ENCODE measurements at regions not wholly inside any gene's neighbourhood (a gene's known extent, or its start where the extent isn't known, plus 50 kb on each side); places are given as distances from the start of the nearest gene placed in this dataset.
A peak's percentile ranks its signal among the peaks of the same experiment; 100 is the strongest.

GRCh38 chr4:8694226-8694625, 101.7 kb downstream of the CPZ start:
- Mint-ChIP-seq H3K27me3 (no peaks in the 10 kb centered on the region), H3K27ac (no peak overlapping the region), H3K4me3 (no peak overlapping the region), H3K36me3 (no peaks in the 10 kb centered on the region), H3K4me1 (no peaks in the 10 kb centered on the region), H3K9me3 (no peaks in the 10 kb centered on the region)
- no peak for ATAC-seq (ENCODE audit: low read depth)
- POLR2A ChIA-PET, result no interaction called here
- no peak for DNase-seq

DNA sequence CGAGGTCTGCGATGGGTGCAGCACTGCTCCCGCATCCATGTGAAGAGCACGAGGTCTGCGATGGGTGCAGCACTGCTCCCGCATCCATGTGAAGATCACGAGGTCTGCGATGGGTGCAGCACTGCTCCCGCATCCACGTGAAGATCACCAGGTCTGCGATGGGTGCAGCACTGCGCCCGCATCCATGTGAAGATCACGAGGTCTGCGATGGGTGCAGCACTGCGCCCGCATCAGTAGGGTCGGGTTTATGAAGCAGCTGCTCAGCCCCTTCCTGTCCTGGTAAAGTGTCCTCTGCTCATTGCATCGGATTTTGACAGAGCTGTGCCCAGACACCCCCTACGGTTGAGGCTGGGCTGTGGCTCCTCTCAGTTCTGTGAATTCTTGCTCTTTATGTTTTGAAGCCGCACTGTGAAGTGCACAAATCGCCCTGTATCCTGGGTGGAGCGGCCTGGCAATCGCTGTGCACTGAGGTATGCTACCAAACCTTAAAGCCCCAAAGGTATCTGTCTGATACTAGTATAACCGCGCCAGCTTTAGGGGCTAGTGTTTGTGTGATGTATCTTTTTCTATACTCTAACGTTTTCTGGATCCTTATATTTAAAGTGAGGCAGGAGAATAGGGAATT, 98.7 kb downstream of the CPZ start:
- Mint-ChIP-seq H3K9me3 (peaks cover 2% of the 10 kb centered on the region), H3K4me1 (peaks cover 3% of the 10 kb centered on the region), H3K27me3 (peaks cover 3% of the 10 kb centered on the region), H3K4me3 (no peak overlapping the region), H3K27ac (no peak overlapping the region), H3K36me3 (no peaks in the 10 kb centered on the region)
- DNase-seq (no peak), ATAC-seq (ENCODE audit: low read depth) (no peak)
- POLR2A ChIA-PET, result no interaction called here

- no peak overlapping the region for H3K4me3 Mint-ChIP-seq
- peaks cover 3% of the 10 kb centered on the region for H3K4me1 Mint-ChIP-seq
- no peak overlapping the region for H3K27ac Mint-ChIP-seq
- H3K36me3 Mint-ChIP-seq, result no peaks in the 10 kb centered on the region
- POLR2A ChIA-PET, result no interaction called here
- ATAC-seq (ENCODE audit: low read depth) (no peak), DNase-seq (no peak)
- H3K9me3 Mint-ChIP-seq, result peaks cover 2% of the 10 kb centered on the region
- peaks cover 3% of the 10 kb centered on the region for H3K27me3 Mint-ChIP-seq
Measured at GRCh38 chr4:8690216-8691150, 97.9 kb downstream of the CPZ start.

- H3K27me3 Mint-ChIP-seq, result peaks cover 3% of the 10 kb centered on the region
Measured at GRCh38 chr4:8689741-8690140, 97.2 kb downstream of the CPZ start.

GRCh38 chr4:8688908-8689445, 96.4 kb downstream of the CPZ start:
- Mint-ChIP-seq H3K36me3 (no peaks in the 10 kb centered on the region), H3K4me3 (no peak overlapping the region), H3K9me3 (peaks cover 2% of the 10 kb centered on the region), H3K27ac (no peak overlapping the region), H3K4me1 (peaks cover 3% of the 10 kb centered on the region), H3K27me3 (peaks cover 3% of the 10 kb centered on the region)
- DNase-seq, result no peak
- ATAC-seq (ENCODE audit: low read depth), result no peak
- POLR2A ChIA-PET, result no interaction called here

More at GRCh38 chr4:8689741-8690140, 97.2 kb downstream of the CPZ start:
- DNase-seq, result no peak
- no peak for ATAC-seq (ENCODE audit: low read depth)
- POLR2A ChIA-PET, result no interaction called here
- Mint-ChIP-seq H3K4me1 (peaks cover 3% of the 10 kb centered on the region), H3K27ac (no peak overlapping the region), H3K36me3 (no peaks in the 10 kb centered on the region), H3K4me3 (no peak overlapping the region), H3K9me3 (peaks cover 2% of the 10 kb centered on the region)

DNA sequence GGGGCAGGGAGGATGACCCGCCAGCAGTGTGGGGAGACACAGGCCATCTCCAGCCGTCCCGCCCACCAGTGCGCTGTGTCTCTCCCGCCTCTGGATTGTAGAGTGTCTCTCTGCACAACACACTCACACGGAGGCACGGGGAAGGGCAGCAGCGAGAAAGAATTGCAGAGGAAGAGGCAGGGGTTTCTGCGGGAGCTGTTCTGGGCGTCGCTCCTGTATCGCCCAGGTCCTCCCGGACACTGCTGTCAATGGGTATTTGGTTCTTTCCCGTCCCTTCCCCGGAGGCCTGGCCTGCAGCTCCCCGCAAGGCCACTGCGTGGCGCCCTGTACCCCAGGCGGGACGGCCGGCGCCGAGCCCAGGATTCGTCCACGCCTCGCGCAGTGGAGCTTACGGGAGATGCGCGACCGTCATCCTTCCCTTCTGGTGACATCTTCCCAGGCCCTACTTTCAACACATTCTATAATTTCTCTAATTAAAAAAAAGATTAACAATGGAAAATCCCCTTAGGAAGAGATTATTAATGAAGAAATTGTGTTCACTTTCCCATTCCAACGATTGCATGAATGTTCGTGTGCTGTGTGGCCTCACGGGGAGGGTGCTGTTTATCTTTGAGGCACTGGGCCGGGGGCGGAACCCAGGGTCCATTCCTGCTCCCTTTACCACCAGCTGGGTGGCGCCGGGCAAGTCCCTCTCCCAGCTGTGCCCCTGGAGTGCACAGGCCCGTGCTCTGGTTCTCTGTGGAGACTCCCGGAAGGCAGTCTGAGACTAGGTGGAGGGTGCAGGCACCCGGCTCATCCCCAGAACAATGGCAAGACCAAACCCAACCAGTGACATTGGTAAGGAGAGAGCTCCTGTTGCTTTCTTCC, 95.7 kb downstream of the CPZ start:
- Mint-ChIP-seq H3K36me3 (no peaks in the 10 kb centered on the region), H3K4me1 (peaks cover 3% of the 10 kb centered on the region), H3K27me3 (peaks cover 3% of the 10 kb centered on the region), H3K27ac (no peak overlapping the region), H3K4me3 (no peak overlapping the region), H3K9me3 (peaks cover 2% of the 10 kb centered on the region)
- POLR2A ChIA-PET, result no interaction called here
- peak; percentile 50 for DNase-seq
- ATAC-seq (ENCODE audit: low read depth), result no peak

DNA sequence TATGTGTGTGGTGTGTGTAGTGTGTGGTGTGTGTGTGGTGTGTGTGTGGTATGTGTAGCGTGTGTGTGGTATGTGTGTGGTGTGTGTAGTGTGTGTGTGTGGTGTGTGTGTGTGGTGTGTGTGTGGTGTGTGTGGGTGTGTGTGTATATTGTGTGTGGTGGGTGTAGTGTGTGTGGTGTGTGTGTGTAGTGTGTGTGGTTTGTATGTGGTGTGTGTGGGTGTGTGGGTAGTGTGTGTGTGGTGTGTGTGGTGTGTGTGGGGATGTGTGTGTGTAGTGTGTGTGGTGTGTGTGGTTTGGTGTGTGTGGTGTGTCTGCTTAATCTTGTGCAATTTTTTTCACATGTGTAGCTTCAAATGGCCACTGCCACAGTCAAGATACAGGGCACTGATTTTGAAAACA, 94.5 kb downstream of the CPZ start:
- H3K9me3 Mint-ChIP-seq, result peaks cover 2% of the 10 kb centered on the region
- no peak overlapping the region for H3K27ac Mint-ChIP-seq
- H3K27me3 Mint-ChIP-seq, result peaks cover 3% of the 10 kb centered on the region
- POLR2A ChIA-PET, result no interaction called here
- ATAC-seq (ENCODE audit: low read depth), result no peak
- no peak overlapping the region for H3K4me3 Mint-ChIP-seq
- H3K36me3 Mint-ChIP-seq, result no peaks in the 10 kb centered on the region
- no peak for DNase-seq
- peaks cover 3% of the 10 kb centered on the region for H3K4me1 Mint-ChIP-seq

DNA sequence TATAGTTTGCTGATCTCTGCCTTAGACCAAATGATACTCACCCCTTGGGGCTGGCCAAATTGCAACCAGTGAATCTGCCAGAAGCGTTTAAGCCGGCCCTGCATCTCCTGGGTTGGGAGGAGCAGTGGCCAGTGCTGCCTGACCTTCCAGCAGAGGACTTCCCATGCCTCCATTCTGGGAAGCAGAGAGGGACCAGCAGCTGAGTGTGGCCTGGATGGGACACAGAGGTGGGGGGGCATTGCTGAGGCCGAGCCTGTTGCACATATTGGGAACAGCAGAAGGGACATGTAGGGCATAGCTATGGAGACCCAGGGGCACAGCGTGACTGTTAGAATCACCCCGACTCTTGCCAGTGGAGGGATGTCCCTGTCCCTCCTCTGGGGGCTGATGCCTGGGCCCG, 93.3 kb downstream of the CPZ start:
- ATAC-seq (ENCODE audit: low read depth), result no peak
- no peak overlapping the region for H3K4me3 Mint-ChIP-seq
- no peak overlapping the region for H3K27ac Mint-ChIP-seq
- peaks cover 3% of the 10 kb centered on the region for H3K4me1 Mint-ChIP-seq
- no peaks in the 10 kb centered on the region for H3K36me3 Mint-ChIP-seq
- POLR2A ChIA-PET, result no interaction called here
- peaks cover 3% of the 10 kb centered on the region for H3K27me3 Mint-ChIP-seq
- H3K9me3 Mint-ChIP-seq, result peaks cover 2% of the 10 kb centered on the region
- DNase-seq, result no peak

GRCh38 chr4:8683462-8683861, 90.9 kb downstream of the CPZ start:
- Mint-ChIP-seq H3K36me3 (no peaks in the 10 kb centered on the region), H3K27me3 (peaks cover 1% of the 10 kb centered on the region), H3K9me3 (peaks cover 2% of the 10 kb centered on the region), H3K4me1 (peaks cover 3% of the 10 kb centered on the region), H3K27ac (no peak overlapping the region), H3K4me3 (no peak overlapping the region)
- POLR2A ChIA-PET, result no interaction called here
- DNase-seq (no peak), ATAC-seq (ENCODE audit: low read depth) (no peak)

DNA sequence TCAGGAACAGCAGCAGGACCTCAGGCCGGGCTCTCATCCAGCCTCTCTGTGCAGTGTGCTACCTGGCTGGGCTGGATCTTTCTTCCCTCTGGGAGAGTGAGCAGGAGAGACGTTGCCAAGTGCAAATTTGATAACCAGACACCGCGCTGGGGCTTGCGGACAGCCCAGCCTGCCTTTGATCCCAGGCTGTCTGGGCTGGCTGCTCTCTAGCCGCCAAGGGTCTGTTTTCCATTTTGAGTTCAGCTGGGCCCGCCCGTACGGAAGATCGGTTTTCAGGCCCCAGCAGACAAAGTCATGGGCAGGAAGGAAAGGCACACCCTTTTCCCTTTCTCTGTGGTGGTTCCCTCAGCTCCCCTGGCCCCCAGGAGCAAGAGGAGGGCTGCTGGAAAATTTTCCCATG, 90.2 kb downstream of the CPZ start:
- no peak for DNase-seq
- H3K27me3 Mint-ChIP-seq, result no peaks in the 10 kb centered on the region
- ATAC-seq (ENCODE audit: low read depth), result no peak
- H3K9me3 Mint-ChIP-seq, result peaks cover 2% of the 10 kb centered on the region
- H3K36me3 Mint-ChIP-seq, result no peaks in the 10 kb centered on the region
- H3K27ac Mint-ChIP-seq, result no peak overlapping the region
- H3K4me1 Mint-ChIP-seq, result peaks cover 3% of the 10 kb centered on the region
- no peak overlapping the region for H3K4me3 Mint-ChIP-seq
- POLR2A ChIA-PET, result no interaction called here

GRCh38 chr4:8682296-8682695, 89.7 kb downstream of the CPZ start:
- POLR2A ChIA-PET, result no interaction called here
- Mint-ChIP-seq H3K36me3 (no peaks in the 10 kb centered on the region), H3K27ac (no peak overlapping the region), H3K4me1 (peaks cover 3% of the 10 kb centered on the region), H3K27me3 (no peaks in the 10 kb centered on the region), H3K4me3 (no peak overlapping the region), H3K9me3 (peaks cover 2% of the 10 kb centered on the region)
- DNase-seq, result no peak
- no peak for ATAC-seq (ENCODE audit: low read depth)

GRCh38 chr4:8681391-8681790, 88.8 kb downstream of the CPZ start:
- POLR2A ChIA-PET, result no interaction called here
- H3K4me1 Mint-ChIP-seq, result no peaks in the 10 kb centered on the region
- no peaks in the 10 kb centered on the region for H3K9me3 Mint-ChIP-seq
- no peak overlapping the region for H3K27ac Mint-ChIP-seq
- no peaks in the 10 kb centered on the region for H3K36me3 Mint-ChIP-seq
- H3K27me3 Mint-ChIP-seq, result no peaks in the 10 kb centered on the region
- ATAC-seq (ENCODE audit: low read depth) (no peak), DNase-seq (no peak)
- no peak overlapping the region for H3K4me3 Mint-ChIP-seq

- H3K9me3 Mint-ChIP-seq, result no peaks in the 10 kb centered on the region
- ATAC-seq (ENCODE audit: low read depth) (no peak), DNase-seq (no peak)
- POLR2A ChIA-PET, result no interaction called here
- no peak overlapping the region for H3K27ac Mint-ChIP-seq
- H3K36me3 Mint-ChIP-seq, result no peaks in the 10 kb centered on the region
- H3K4me1 Mint-ChIP-seq, result no peaks in the 10 kb centered on the region
- no peaks in the 10 kb centered on the region for H3K27me3 Mint-ChIP-seq
- no peak overlapping the region for H3K4me3 Mint-ChIP-seq
Measured at GRCh38 chr4:8679032-8679431, 86.5 kb downstream of the CPZ start.
